GM12878 (cell line): ENCODE measurements at regions not wholly inside any gene's neighbourhood (a gene's known extent, or its start where the extent isn't known, plus 50 kb on each side); places are given as distances from the start of the nearest gene placed in this dataset.

Experiments
- ATAC-seq: fragments of 200-7000 bp; cut with Tn5 transposase; 3 replicates; pipeline ENCODE4 v1.9.1; 2020; ENCODE audit warnings: mild to moderate bottlenecking, moderate library complexity
- BruUV-seq: library from RNA; stranded (reverse); fragments of 400-500 nt; replicated peaks from 2 replicates; lab custom pipeline; 2021; lab: Mats Ljungman, UMichigan
- CTCF ChIA-PET: fragments of 300-600 bp; sonication (Branson Sonifier 250); formaldehyde crosslinking; extraction: SDS; loops from one replicate; lab custom pipeline; 2021; ENCODE audit warnings: inconsistent platforms; lab: Yijun Ruan, JAX
- POLR2A ChIA-PET: fragments of 350-600 bp; formaldehyde crosslinking; extraction: SDS; loops from one replicate; lab custom pipeline; 2021; ENCODE audit warnings: inconsistent platforms; lab: Charles Lee
- RAD21 ChIA-PET: fragments of 300-600 bp; sonication (Branson Sonifier 250); formaldehyde crosslinking; loops from one replicate; lab custom pipeline; 2023; ENCODE audit warnings: antibody characterized with exemption; ENCODE audit not compliant: unreplicated experiment; lab: Charles Lee
- SMC1A ChIA-PET: fragments of 300-600 bp; sonication (Branson Sonifier 250); formaldehyde crosslinking; loops from one replicate; lab custom pipeline; 2023; ENCODE audit not compliant: unreplicated experiment, uncharacterized antibody; lab: Charles Lee
- DNase-seq: peaks from one replicate; pipeline ENCODE4 v3.0.0-alpha.2; 2011; ENCODE audit warnings: low read depth, low spot score
- FAIRE-seq: peaks from 3 replicates; lab custom pipeline; 2011; peaks lifted over from hg19 to GRCh38; lab: Jason Lieb, UNC
- H2AFZ ChIP-seq: 2 replicates; pipeline ENCODE4 v1.6.0; 2011; ENCODE audit warnings: low read depth, low read length, control low read depth; ENCODE audit not compliant: control insufficient read depth
- H3K27ac ChIP-seq: 2 replicates; pipeline ENCODE4 v1.5.1; 2011; ENCODE audit warnings: control low read depth; ENCODE audit not compliant: control insufficient read depth, insufficient read depth
- H3K27me3 ChIP-seq, 2 experiments: replicated peaks in 1 of 2; 2 replicates each; pipeline versions ENCODE4 v1.6.0 to v1.6.1; 2011; ENCODE audit warnings: low read length in 1 of 2; ENCODE audit not compliant: control insufficient read depth in 2 of 2, insufficient read depth in 2 of 2
- H3K36me3 ChIP-seq, 2 experiments: 2 replicates each; pipeline ENCODE4 v1.5.1; 2011; ENCODE audit warnings: low read length in 1 of 2; ENCODE audit not compliant: control insufficient read depth in 2 of 2, insufficient read depth in 2 of 2
- H3K4me1 ChIP-seq: 2 replicates; pipeline ENCODE4 v1.6.1; 2011; ENCODE audit warnings: mild to moderate bottlenecking, low read length, moderate library complexity, mixed read lengths; ENCODE audit not compliant: control insufficient read depth, insufficient read depth
- H3K4me2 ChIP-seq: 2 replicates; pipeline ENCODE4 v1.6.0; 2011; ENCODE audit warnings: control low read depth; ENCODE audit not compliant: control insufficient read depth, insufficient read depth
- H3K4me3 ChIP-seq: fragments of 200-600 bp; sonication (generic); 2 replicates; pipeline ENCODE4 v1.5.1; 2016
- H3K79me2 ChIP-seq: 2 replicates; pipeline ENCODE4 v1.6.0; 2011; ENCODE audit warnings: low read length; ENCODE audit not compliant: control insufficient read depth, insufficient read depth
- H3K9ac ChIP-seq: 2 replicates; pipeline ENCODE4 v1.8.0; 2011; ENCODE audit warnings: low read length, control low read depth, mixed read lengths; ENCODE audit not compliant: control insufficient read depth, insufficient read depth
- H3K9me3 ChIP-seq: replicated peaks from 3 replicates; pipeline ENCODE4 v1.5.1; 2011; ENCODE audit warnings: mild to moderate bottlenecking, low read length; ENCODE audit not compliant: control insufficient read depth, insufficient read depth
- H4K20me1 ChIP-seq: 2 replicates; pipeline ENCODE4 v1.6.0; 2011; ENCODE audit not compliant: control insufficient read depth, insufficient read depth
- BMI1 ChIP-seq: fragments of 450-650 bp; IDR thresholded peaks from 2 replicates; pipeline ENCODE4 v1.6.1; 2016; ENCODE audit warnings: mild to moderate bottlenecking, moderate library complexity, borderline replicate concordance
- CHD4 ChIP-seq: fragments of 200-600 bp; sonication (generic); IDR thresholded peaks from 2 replicates; pipeline ENCODE4 v1.6.1; 2016; ENCODE audit warnings: mild to moderate bottlenecking
- KLF5 ChIP-seq: fragments of 450-650 bp; IDR thresholded peaks from 2 replicates; pipeline ENCODE4 v1.6.1; 2014; ENCODE audit warnings: mild to moderate bottlenecking; ENCODE audit not compliant: partially characterized antibody
- RCOR1 ChIP-seq: conservative IDR thresholded peaks from 2 replicates; pipeline ENCODE4 v1.6.1; 2012; ENCODE audit warnings: low read depth, low read length, improper control_type of control experiment
- SRF ChIP-seq, 2 experiments: IDR thresholded peaks; 2 replicates each; pipeline ENCODE4 v1.6.1; 2011; ENCODE audit warnings: low read depth in 2 of 2, low read length in 2 of 2, mild to moderate bottlenecking in 1 of 2, moderate library complexity in 1 of 2
- TCF12 ChIP-seq: IDR thresholded peaks from 2 replicates; pipeline ENCODE4 v1.6.1; 2011; ENCODE audit warnings: low read depth, mild to moderate bottlenecking, low read length
- WGBS: methylation state at CpG from one replicate; pipeline ENCODE4 v1.1.6; 2016; ENCODE audit warnings: low lambda C conversion rate; ENCODE audit not compliant: insufficient replicate concordance, insufficient coverage; ENCODE audit errors: missing lambda C conversion rate; 5-methylcytosine and 5-hydroxymethylcytosine counted together
- in situ Hi-C: fragments of 300-500 bp; cut with MboI; formaldehyde crosslinking; loops from 9 replicates; pipeline ENCODE4 v1.14.3; 2018; ENCODE audit warnings: mixed read lengths
- intact Hi-C: fragments of 100-400 bp; cut with micrococcal nuclease; formaldehyde crosslinking; loops from one replicate; pipeline ENCODE4 v1.14.2; 2022; ENCODE audit not compliant: unreplicated experiment
- TF ChIP-seq, protein P1 (sequence below): fragments of 450-650 bp; IDR thresholded peaks from 2 replicates; pipeline ENCODE4 v1.6.1; 2017; ENCODE audit warnings: antibody characterized with exemption, mild to moderate bottlenecking, moderate library complexity

DNA sequence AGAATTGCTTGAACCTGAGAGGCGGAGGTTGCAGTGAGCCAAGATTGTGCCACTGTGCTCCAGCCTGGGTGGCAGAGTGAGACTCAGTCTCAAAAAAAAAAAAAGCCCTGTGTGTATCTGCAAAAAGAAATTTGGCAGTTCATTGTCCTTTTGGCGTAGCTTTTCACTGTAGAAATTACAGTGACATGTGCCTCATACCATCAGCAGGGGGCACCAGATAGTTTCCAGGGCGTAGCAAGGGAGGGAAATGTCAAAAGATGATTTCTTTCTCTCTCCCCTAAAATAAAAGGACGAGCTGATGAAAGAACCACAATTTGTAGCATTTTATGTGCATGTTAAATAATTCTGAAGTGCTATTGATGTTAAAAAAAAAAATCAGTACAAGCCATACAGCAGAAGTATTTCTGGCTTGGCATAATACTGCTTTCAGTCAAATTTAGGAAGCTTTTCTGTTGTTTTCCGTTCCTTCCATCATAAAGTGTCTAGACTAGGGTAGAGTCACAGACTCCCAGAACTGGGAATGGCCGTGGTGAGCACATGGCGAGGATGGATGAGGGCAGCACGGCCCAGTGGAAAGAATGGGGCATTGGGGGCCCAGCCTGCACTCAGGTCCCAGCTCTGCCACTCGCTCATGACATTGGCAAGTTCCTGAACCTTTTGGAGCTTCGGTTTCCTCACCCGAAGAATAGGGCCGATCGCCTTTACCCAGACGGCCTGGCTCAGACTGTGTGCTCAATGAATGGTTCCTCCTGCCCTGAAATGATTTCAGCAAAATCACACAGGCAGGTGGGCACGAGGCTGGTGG, 59.8 kb upstream of the RPH3AL start (continued):
- no peak for TF ChIP-seq BMI1
- TF ChIP-seq, protein P1, sequence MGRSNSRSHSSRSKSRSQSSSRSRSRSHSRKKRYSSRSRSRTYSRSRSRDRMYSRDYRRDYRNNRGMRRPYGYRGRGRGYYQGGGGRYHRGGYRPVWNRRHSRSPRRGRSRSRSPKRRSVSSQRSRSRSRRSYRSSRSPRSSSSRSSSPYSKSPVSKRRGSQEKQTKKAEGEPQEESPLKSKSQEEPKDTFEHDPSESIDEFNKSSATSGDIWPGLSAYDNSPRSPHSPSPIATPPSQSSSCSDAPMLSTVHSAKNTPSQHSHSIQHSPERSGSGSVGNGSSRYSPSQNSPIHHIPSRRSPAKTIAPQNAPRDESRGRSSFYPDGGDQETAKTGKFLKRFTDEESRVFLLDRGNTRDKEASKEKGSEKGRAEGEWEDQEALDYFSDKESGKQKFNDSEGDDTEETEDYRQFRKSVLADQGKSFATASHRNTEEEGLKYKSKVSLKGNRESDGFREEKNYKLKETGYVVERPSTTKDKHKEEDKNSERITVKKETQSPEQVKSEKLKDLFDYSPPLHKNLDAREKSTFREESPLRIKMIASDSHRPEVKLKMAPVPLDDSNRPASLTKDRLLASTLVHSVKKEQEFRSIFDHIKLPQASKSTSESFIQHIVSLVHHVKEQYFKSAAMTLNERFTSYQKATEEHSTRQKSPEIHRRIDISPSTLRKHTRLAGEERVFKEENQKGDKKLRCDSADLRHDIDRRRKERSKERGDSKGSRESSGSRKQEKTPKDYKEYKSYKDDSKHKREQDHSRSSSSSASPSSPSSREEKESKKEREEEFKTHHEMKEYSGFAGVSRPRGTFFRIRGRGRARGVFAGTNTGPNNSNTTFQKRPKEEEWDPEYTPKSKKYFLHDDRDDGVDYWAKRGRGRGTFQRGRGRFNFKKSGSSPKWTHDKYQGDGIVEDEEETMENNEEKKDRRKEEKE: no peak
- no peak for TF ChIP-seq KLF5
- no peak for TF ChIP-seq SRF (IDR thresholded peaks at IDR 0.05; ENCODE audit: low read depth in 2 of 2, low read length in 2 of 2)
- no peak for TF ChIP-seq TCF12

DNA sequence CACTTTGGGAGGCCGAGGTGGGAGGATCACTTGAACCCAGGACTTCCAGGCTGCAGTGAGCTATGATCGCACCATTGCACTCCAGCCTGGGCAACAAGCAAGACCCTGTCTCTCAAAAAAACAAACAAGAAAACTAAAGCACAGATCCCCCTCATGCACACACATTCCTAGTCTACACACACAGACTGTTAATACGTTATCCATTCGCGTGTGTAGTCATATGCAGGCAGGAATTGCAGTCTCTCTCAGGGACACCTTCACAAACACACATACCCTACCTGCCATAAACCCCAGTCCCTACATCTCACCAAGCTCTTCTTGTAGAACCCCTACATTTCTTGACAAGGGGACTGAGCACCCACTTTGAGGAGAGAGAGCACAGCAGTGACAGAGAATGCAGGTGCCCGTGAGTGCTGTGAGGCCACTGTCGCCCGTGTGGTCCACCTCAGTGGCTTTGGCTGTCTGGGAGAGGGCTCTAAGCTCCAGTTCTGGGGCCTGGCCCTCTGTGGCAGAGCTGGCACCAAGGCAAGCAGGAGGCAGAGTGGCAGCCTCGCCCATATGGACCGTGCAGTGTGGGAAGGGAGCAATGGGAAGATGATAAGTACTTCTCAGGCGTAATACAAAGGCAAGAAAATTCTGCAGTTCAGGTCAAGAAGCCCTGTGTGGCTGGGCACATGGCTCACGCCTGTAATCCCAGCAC, 59.0 kb upstream of the RPH3AL start:
- FAIRE-seq: no peak
- in situ Hi-C loops: loop anchor here (5.0 kb wide), 1 partner anchor 291 kb away; no protein-coding TSS in a partner anchor

More for the DNA sequence above, 59.0 kb upstream of the RPH3AL start:
- no peak for DNase-seq
- Histone ChIP-seq H3K4me2 (no peak overlapping the region), H3K27me3 (no peaks in the 10 kb centered on the region), H3K4me3 (no peak overlapping the region), H2AFZ (no peak overlapping the region), H3K9ac (no peak overlapping the region), H3K4me1 (peaks cover 30% of the 10 kb centered on the region), H3K27ac (no peak overlapping the region), H4K20me1 (no peaks in the 10 kb centered on the region), H3K79me2 (peaks cover 16% of the 10 kb centered on the region), H3K36me3 (no peaks in the 10 kb centered on the region), H3K9me3 (no peaks in the 10 kb centered on the region)
- CTCF ChIA-PET: interaction anchor here (0.6 to 3.2 kb wide), 42 partner anchors 10 to 585 kb away, joined by 3 to 210 read pairs (median 5); partner anchors contain the start of genes GEMIN4, GLOD4, MRM3 and NXN
- intact Hi-C loops: loop anchor here (1.0 to 5.0 kb wide), 3 partner anchors 276 to 570 kb away; no protein-coding TSS in a partner anchor
- no TSS peak for BruUV-seq
- 75% methylated on average over 12 of the region's 12 CpGs for WGBS
- POLR2A ChIA-PET: interaction anchor here (1.0 to 1.6 kb wide), 3 partner anchors 287 to 569 kb away, joined by 3 to 8 read pairs (median 3); no protein-coding TSS in a partner anchor
- no peak for ATAC-seq
- no peak for TF ChIP-seq CHD4
- no peak for TF ChIP-seq RCOR1
- SMC1A ChIA-PET: interaction anchor here (0.6 to 3.2 kb wide), 32 partner anchors 78 to 986 kb away, joined by 3 to 99 read pairs (median 4); partner anchors contain the start of genes GEMIN4, MRM3 and VPS53
- RAD21 ChIA-PET: interaction anchor here (0.7 to 2.1 kb wide), 23 partner anchors 10 to 587 kb away, joined by 3 to 104 read pairs (median 4); partner anchors contain the start of genes GEMIN4, NXN and TIMM22
